Epithelial cell of prostate (primary cell): ENCODE measurements at regions not wholly inside any gene's neighbourhood (a gene's known extent, or its start where the extent isn't known, plus 50 kb on each side); places are given as distances from the start of the nearest gene placed in this dataset.
"Not testable (repeated sequence)": the region's sequence is repeated elsewhere in the genome, so short reads cannot be mapped to it uniquely, and the experiment has no call there.

ENCODE experiments used
- DNase-seq: peaks from one replicate; pipeline ENCODE4 v3.0.0-alpha.2; 2011; ENCODE audit warnings: low read depth, low spot score
- H3K27ac ChIP-seq: fragments of 450-650 bp; 2 replicates; pipeline ENCODE4 v1.5.1; 2017; ENCODE audit warnings: mild to moderate bottlenecking

DNA sequence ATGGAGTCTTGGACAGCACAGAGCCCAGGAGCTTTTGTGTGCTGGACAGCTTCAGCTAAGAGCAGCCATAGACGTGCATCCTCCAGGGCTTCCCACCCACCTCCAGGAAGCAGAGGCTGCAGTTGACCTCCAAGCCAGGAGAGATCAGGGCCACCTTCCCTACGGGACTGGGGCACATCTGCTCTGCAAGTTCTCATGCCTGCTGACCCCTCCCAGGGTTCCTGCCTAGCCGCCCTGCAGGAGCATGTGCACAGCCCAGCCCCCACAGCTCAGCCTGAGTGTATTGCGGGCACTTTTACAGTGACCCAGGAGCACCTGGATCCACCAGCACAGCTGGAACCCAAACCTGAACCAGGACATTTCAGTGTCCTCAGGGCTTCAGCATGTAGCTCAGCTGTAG lies 915.2 kb downstream of the RPS29 start:
- H3K27ac ChIP-seq, result no peak overlapping the region
- no peak for DNase-seq

DNA sequence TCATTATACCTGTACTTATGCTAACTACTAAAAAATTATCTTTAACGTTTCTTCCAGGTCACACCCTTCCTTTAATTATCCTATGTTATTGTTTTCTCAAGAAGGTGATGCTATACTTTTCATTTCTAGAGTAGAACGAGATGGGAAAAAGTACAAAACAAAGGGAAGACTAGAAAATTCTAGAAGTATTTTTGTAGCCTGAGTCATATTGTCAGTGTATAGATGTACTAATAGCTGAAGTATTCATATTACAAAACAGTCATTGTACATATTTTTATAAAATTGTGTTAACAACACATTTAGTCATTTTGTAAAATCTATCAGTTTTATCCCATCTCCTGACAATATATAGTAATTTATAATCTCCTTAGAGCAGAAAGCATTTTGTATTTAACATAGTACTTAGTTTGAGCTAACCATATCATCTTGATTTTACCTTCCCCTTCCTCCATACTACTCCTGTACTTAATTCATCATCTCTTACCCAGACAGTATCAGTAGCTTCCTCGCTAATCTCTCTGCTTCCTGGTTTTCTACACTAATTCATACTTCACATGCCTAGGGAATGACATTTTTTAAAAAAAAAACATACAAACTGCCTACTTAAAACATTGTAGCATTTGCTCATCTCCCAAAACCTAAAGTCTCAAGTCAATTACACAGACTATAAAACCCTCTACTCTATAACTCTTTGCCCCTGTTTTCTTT lies 920.9 kb downstream of the RPS29 start:
- H3K27ac ChIP-seq, result no peak overlapping the region

DNA sequence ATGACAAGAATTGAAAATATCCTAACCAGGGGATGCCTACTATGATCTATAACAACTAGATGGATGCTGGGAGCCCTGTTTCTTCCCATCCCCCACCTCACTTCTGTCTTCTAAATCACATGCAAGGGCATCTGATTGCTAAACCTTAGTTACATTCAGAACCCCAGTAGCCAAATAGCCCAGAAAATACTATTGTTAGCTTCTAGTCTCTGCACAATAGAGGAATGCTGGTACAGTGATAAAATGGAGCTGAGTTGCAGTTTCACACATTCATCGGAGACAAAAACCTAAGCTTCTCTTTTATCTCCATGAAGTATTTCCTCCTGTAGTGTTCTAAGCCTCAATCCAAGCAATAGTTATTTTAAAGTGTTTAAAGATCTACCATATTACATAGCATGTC lies 942.9 kb downstream of the RPS29 start:
- no peak overlapping the region for H3K27ac ChIP-seq
- DNase-seq, result no peak

More for the DNA sequence above, 920.9 kb downstream of the RPS29 start:
- no peak for DNase-seq

DNA sequence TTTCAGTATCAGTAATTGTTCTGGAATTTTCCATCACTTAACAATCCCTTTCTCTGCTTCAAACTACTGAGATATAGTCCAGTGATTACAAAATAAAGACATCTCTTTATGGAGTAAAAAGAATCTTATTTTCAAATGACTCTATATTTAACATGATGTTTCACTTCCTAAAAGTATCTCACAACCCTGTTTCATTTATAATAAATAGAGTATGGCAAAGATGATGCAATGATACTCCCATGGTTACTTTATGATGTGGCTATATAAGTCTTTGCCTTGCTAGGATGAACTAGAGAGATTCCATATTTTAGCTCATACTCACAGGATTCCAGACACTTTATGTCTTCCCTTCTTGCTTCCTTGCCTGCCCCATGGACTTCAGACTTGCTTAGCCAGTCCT lies 953.5 kb upstream of the MDGA2 start:
- no peak overlapping the region for H3K27ac ChIP-seq
- DNase-seq, result no peak

DNA sequence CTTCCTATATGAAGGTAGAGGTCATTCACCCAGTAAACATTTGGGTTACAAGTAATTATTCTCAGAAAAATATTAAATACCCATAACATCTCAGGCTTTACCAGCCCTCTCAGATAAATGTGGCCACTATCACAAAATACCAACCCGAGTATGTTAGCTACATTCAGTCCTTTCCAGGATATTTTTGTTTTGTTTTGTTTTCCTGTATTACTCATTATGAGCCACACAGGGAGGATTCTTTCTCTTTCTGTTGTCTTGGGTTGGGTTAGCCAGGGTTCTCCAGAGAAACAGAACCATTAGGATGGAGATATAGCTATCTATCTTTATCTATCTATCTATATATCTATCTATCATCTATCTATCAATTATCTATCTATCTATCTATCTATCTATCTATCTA lies 947.6 kb upstream of the MDGA2 start:
- DNase-seq, result no peak
- no peak overlapping the region for H3K27ac ChIP-seq

DNA sequence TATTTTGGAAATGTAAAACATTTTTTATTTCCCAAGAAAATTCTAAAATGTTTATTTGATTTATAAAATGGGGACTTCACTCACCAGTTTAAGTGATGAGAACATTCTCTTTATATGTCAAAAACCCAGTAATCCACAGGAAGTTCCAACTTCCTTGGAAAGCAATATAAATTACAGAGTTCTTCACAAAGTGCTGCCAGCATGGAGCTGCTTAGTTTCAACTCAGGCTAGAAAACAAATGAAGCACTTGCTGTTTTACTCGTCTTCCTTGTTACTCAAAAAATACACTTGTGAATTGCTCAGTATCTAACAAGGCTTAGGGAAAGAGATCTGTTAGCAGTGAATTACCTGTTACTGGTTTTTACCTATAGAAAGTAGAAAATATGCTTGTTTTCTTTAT lies 942.7 kb upstream of the MDGA2 start:
- no peak for DNase-seq
- H3K27ac ChIP-seq, result no peak overlapping the region

DNA sequence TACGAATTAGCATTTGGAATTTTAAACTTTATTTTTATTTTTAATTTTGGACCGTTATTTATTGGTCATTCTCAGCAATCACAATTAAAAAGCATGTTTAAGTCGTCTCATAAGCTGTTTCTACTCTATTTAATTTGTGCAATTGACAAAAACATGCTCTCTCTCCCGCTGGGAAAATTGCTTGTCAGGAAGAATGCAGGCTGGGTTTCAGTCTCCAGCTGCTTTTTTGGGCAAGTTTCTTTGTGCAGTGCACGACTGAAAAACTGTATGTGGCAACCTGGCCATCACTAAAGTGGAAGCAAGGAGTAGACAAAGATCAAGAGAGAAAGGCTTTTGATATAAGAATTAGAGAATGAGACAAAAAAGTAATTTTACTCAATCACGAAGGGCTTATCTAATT lies 941.5 kb upstream of the MDGA2 start:
- DNase-seq, result no peak
- no peak overlapping the region for H3K27ac ChIP-seq

DNA sequence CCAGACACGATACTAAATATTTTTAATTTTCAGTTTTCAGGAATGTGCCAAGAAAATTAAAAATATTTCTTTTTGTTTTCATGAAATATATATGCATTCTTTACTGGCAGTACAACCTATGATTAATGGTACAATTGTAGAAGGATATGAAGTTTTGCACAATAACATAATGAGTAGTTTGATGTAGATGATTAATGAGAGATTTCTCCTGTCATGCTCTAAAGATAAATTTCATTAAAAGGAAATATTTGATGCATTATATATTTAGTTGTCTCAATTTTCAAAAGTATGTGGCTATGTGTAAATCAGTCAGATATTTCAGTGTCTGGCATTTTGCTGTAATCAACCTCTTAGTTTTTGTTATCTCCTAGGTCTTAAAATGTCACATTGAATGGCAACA lies 940.2 kb upstream of the MDGA2 start:
- DNase-seq, result no peak
- H3K27ac ChIP-seq, result no peak overlapping the region

DNA sequence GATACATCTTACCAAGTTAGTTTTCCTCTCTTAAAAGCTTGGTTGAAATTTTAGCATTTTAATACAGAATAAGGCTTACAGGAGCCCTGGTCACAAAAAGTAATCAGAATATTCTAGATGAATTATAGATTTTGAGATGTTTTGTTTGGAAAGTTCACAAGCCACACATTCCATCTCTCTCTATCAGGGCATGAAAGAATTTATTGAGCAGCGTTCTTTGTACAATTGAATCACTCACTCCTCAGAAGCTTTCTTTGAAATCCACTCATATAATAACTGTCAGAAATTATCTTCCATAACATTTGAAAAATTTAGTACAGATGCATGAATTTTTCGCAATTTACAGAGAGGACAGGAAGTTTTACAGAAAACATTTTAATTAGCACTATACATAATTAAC lies 938.6 kb upstream of the MDGA2 start:
- no peak for DNase-seq

DNA sequence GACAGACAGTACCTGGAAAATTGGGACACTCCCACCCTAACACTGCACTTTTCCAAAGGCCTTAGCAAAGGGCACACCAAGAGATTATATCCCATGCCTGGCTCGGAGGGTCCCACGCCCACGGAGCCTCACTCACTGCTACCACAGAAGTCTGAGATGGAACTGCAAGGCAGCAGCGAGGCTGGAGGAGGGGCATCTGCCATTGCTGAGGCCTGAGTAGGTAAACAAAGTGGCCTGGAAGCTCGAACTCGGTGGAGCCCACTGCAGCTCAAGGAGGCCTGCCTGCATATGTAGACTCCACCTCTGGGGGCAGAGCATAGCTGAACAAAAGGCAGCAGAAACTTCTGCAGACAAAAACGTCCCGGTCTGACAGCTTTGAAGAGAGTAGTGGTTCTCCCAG lies 931.6 kb upstream of the MDGA2 start:
- DNase-seq, H3K27ac ChIP-seq: not testable (repeated sequence)

More for the DNA sequence above, 938.6 kb upstream of the MDGA2 start:
- no peak overlapping the region for H3K27ac ChIP-seq

DNA sequence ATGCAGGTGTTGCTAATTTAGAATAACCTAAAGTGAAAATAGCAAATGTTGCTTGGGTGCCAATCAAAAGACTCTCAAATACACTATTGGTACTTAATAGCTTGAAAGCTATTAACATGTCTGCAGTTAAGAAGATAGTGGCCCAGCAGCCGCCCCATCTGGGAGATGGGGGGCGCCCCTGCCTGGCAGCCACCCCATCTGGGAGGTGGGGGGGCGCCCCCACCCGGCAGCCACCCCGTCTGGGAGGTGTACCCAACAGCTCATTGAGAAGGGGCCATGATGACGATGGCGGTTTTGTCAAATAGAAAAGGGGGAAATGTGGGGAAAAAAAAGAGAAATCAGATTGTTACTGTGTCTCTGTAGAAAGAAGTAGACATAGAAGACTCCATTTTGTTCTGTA lies 923.1 kb upstream of the MDGA2 start:
- H3K27ac ChIP-seq, result no peak overlapping the region
- DNase-seq, result no peak

DNA sequence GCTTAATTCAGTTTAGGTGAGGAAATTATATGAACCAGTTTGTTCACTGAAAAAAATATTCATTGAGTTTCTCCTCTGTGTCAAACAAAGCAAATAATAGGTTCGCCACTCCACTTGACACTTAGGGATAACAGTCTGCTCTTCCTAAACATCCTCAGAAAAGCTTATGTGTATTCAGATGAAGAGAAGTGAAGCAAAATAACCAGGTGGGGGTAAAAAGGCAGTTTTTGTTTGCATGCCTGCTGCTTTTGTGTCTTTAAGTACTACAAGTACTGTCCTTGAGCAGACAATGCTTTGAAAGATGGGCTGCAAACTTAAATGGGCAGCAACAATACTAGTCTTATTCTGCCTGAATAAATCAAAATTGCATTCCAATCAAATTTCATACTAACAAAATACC lies 910.7 kb upstream of the MDGA2 start:
- H3K27ac ChIP-seq, result no peak overlapping the region
- no peak for DNase-seq

DNA sequence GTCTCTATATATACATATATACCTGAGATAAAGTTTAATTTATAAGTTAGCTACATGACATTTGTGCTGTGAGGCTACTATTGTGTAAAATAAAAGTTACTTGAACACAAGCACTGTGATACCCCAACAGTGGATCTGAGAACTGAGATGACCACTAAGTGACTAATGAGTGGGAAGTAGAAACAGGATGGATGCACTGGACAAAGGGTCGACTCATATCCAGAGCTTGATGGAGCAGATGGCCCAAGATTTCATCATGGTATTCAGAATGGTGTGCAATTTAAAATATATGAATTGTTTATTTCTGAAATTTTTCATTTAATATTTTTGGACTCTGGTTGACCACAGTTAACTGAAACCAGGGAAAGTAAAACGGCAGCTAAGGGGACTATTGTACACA lies 908.6 kb upstream of the MDGA2 start:
- DNase-seq, result no peak
- peak overlapping the region; percentile 12 for H3K27ac ChIP-seq

DNA sequence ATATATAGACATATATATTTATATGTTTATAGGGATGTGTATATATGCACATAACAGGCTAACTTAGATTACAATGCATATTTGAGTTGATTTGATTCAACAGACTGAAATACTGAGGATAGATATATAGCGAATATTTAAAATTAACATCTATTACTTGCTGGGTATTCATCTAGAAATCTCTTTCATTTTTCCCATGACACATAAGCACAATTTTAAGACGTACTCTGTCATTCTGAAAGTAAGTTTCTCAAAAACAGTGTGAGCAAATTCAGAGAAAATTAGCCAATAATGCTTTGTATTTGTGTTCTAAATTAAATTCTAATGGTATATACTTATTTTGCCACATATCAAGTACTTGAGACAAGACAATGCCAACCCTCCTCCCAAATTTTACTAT lies 907.5 kb upstream of the MDGA2 start:
- no peak for DNase-seq
- H3K27ac ChIP-seq, result no peak overlapping the region

DNA sequence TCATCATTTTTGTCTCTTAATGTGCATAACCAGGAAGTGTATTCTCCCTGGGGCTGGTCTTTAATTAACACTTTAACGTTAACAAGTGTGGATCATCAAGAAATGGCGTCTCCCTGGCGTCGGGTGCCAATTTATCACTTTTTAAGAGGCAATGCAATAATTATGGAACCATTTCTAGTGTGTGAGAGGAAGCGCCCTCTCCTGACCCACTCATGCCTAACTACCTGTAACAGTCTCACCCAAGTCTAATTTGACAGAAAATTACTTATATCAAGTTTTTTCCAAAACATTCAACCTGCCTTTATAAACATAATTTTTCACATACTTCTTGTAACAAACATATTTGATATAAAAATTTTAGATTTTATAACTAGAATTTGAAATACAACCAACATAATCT lies 905.3 kb upstream of the MDGA2 start:
- no peak for DNase-seq
- H3K27ac ChIP-seq, result no peak overlapping the region

DNA sequence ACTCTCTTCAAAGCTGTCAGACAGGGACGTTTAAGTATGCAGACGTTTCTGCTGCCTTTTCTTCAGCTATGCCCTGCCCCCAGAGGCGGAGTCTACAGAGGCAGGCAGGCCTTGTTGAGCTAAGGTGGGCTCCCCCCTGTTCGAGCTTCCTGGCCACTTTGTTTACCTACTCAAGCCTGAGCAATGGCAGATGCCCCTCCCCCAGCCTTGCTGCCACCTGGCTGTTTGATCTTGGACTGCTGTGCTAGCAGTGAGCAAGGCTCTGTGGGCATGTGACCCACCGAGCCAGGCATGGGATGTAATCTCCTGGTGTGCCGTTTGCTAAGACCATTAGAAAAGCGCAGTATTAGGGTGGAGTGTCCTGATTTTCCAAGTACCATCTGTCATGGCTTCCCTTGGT lies 900.4 kb upstream of the MDGA2 start:
- no peak for DNase-seq
- no peak overlapping the region for H3K27ac ChIP-seq

DNA sequence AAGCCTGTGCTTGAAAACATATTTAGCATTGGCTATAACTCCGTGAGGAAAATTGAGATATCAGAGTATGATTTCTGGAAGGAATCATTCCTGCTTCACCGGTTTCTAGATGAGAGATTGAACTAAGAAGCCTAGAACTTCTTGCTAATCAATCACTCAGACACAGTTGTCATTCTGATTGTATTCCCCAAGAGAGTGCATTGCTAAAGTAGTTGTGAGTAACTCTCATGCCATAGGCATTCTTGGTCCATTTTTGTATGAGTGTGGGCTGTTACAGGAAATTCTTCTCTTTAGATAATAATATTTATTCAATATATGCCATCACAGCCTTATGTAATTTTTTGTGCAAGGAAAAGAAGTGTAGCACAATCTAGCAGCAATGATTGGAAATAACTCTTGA lies 893.3 kb upstream of the MDGA2 start:
- no peak for DNase-seq
- peak overlapping the region; percentile 3 for H3K27ac ChIP-seq

DNA sequence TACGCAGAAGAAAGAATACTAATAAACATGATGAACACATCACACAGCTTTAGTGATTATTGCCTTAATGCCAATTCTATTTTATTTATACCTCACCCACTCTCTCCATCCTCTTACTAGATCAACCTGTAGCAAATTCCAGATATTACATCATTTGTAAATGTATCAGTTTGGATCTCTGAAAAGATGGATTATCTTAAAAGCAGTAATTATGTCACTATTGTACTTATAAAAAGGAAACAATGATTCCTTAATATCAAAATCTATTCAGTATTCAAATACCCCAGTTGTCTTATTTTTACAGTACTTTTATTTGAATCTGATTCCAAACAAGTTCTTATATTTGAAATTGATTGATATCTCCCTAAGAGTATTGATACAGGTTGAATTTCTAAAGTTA lies 892.8 kb upstream of the MDGA2 start:
- DNase-seq, result no peak
- peak overlapping the region; percentile 3 for H3K27ac ChIP-seq

DNA sequence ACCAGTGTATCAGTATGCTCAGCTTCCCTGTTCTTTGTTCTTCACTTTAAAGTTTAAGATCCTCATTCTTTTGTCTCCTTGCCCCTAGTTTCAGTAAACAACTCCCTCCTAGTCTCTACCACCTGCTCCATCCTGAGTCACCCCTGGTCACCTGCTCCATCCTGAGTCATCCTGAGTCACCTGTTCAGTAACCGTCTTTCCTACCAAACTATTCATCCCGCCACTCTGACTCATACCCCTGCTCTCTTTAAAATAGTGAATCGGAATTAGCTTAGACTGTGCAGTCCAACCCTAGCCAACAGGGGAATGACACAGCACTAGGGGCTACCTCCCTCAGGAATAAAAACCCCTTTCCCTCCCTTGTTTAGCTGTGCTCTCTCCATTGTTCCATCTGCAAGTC lies 888.1 kb upstream of the MDGA2 start:
- H3K27ac ChIP-seq, result peak overlapping the region; percentile 86

DNA sequence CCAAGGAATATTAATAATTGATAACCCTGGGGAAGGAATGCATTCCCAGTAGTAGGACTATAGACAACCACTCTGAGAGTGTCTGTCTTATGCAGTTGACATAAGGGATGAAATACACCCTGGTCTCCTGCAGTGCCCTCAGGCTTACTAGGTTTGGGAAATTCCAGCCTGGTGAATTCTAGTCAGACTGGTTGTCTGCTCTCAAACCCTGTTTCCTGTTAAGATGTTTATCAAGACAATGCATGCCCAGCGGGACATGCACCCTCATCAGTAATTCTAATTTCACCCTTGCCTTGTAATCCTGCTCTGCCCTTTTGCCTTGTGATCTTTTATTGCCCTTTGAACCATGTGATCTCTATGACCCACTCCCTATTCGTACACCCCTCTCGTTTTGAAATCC lies 886.0 kb upstream of the MDGA2 start:
- peak overlapping the region; percentile 86 for H3K27ac ChIP-seq
- DNase-seq, result not testable (repeated sequence)

More for the DNA sequence above, 888.1 kb upstream of the MDGA2 start:
- DNase-seq, result peak; percentile 67

DNA sequence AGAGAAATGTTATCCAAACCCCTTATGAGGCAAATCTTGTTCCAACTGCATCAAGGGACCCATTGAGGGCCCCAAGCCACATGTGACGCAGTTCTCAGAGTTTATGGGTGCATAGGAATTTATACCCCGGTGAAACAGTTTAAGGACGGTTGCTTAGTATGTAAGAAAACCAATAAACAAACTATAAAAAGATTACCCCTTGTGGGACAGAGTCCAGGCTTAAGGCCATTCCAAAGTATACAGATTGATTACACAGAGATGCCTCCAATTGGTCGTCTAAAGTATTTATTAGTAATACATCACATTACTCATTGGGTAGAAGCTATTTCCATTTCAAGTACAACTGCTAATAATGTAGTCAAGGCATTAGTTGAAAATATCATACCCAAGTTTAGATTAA lies 885.0 kb upstream of the MDGA2 start:
- DNase-seq, result no peak
- peak overlapping the region; percentile 86 for H3K27ac ChIP-seq

DNA sequence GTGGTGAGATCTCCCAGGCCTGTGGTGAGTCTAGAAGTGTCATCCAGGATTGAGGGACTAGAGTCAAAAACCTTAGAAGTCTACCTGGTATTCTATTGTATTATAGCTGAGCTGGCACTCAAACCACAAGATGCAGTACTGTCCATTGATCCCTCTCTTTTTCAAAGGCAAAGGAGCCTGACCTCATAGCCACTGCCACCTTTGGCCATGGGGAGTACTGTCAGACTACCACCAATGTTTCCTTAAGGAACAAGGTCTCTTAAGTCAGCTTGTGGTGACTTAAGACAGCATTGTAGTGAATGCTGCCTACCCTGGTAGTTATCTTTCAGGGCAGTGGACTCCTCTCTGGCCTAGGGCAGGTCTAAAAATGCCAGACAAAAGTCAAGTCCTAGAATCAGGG lies 878.0 kb upstream of the MDGA2 start:
- no peak overlapping the region for H3K27ac ChIP-seq
- DNase-seq, result no peak

DNA sequence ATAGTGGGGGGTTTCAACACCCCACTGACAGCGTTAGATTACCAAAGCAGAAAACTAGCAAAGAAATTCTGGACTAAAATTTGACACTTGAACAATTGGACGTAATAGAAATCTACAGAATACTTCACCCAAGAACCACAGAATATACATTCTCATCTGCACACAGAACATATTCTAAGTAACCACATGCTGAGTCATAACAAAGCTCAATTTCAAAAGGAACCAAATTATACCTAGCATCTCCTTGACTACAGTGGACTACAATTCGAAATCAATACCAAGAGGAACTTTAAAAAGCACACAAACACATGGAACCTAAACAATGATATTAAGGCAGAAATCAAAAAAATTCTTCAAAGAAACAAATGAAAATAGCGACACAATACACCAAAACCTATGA lies 871.6 kb upstream of the MDGA2 start:
- no peak for DNase-seq

More for the DNA sequence above, 871.6 kb upstream of the MDGA2 start:
- H3K27ac ChIP-seq, result no peak overlapping the region
